Head of caudate nucleus (tissue), 42 donors: ENCODE measurements at regions not wholly inside any gene's neighbourhood (a gene's known extent, or its start where the extent isn't known, plus 50 kb on each side); places are given as distances from the start of the nearest gene placed in this dataset.

Experiments used
- DNase-seq, 42 donors: peaks; one replicate each; pipeline versions ENCODE4 v3.0.0 to v3.0.0-alpha.2; 2020 to 2021; ENCODE audit warnings: mixed read lengths in 7 of 42
- intact Hi-C: fragments of 100-400 bp; cut with DNase I; formaldehyde crosslinking; loops from one replicate; pipeline ENCODE4 v1.15.0; 2022

DNA sequence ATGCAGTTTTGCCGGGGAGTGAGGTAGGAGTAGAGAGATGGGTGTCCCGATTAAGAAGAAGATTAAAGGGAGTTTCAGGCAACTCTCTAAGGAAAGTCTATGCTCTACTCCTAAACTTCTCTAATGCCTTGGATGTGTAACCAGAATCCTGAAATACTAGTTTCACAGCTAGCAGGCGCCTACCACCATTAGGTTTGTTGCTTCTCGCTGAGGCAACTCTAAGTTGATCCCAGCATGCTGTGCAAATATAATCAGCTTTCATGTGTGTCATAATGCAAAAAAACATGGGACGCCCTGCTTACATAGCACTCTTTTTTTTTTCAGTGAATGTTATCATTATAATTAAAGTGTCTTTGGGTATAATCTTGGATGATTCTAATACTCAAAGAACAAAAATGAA, 50.4 kb upstream of the FAM3C start:
- intact Hi-C loops: no loop called here

More for the DNA sequence above, 50.4 kb upstream of the FAM3C start:
- DNase-seq: no peak
